HG02588 (cell line): ENCODE measurements at regions not wholly inside any gene's neighbourhood (a gene's known extent, or its start where the extent isn't known, plus 50 kb on each side); places are given as distances from the start of the nearest gene placed in this dataset.

ENCODE experiments used
- ATAC-seq: cut with Tn5 transposase; IDR thresholded peaks from one replicate; pipeline ENCODE4 v1.9.1; 2021; ENCODE audit warnings: mild to moderate bottlenecking, moderate library complexity; ENCODE audit not compliant: unreplicated experiment

DNA sequence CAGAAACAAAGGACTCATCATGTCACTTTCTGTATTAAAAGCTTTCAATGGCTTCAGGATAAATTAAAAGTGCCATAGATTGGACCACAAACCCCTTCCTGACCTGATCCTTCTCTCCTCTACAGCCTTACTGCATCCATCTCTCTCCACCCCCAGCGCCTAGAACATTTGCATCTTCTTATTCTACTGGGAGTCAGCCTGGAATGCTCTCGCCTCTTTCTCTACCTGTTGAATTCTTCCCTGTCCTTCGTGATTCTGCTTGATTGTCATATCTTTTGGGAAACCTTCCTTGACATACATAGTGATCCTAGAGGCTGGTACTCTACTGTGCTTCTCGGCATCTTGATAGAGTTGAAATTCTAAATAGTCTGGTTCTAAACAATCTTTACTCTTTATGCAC, 332.0 kb upstream of the PBX1 start:
- ATAC-seq = no peak

DNA sequence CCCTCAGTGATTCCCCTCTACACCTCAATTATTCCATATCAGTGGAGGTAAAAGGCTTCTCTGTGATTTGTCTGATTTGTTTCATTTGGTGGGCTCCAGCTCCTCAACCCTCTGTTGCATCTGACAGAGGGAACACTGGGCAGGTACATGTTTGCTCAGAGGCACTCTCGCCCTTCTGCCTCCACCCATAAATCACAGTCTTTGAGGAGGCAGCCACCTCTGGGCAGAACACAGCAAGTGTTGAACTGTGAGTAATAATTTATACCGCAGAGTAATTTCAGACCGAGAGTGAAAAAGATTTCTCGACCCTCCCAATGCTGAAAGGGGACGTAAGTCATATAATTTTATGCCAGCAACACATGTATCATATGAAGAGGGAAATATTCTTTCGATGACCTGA, 330.1 kb upstream of the PBX1 start:
- ATAC-seq = no peak

DNA sequence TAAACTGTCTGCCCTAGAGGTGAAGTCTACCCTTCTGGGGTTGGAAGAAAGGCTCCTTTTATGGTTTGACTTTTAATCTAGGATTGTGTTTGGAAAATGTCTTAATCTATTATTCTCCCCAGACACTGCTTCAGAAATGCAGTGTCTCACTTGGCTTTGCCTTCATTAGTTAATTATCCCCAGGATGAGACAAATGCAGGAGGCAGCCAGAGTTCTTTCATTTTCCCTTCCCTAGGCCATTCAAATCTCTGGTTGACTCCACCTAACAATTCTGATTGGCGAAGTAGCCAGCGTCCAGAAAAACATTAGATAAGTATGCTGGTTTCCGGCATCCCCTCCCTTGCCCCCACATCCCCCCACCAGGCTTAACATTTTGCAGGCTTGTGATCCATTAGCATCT, 325.8 kb upstream of the PBX1 start:
- ATAC-seq = no peak

DNA sequence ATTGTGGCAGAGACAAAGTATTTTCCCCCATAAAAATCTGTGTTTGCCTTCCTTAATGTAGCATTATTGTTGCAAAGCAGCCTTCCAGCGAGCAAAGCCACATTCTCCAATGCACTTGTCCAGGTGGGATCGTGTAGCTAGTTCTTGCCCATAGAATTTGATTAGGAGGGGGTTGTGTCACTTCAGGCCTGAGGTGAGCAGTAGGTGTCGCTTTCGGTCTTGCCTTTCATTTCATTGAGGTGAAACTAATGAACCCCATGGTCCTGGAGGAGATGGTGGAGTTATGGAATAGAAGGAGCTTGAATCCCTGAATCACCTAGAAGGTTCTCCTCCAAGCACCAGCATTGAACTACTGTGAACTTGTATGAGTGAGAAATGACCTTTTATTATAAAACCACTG, 318.9 kb upstream of the PBX1 start:
- ATAC-seq = no peak

DNA sequence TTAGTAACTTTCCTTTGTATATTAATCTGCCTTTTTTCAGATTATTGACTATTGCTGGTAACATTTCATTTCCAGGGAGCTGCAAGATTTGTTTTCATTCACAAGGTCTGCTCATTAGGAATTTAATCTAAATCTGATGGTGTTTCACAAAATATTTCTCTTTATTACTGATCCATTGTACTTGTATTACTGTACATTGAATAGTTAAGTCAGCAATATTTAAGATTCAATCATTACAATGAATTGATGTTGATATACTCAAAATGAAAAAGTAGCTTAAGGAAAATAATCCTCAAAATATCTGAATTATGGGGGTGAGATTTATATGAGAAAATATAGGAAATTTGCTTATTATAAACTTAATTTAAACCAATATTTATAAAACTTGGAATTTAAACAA, 308.6 kb upstream of the PBX1 start:
- no peak for ATAC-seq

DNA sequence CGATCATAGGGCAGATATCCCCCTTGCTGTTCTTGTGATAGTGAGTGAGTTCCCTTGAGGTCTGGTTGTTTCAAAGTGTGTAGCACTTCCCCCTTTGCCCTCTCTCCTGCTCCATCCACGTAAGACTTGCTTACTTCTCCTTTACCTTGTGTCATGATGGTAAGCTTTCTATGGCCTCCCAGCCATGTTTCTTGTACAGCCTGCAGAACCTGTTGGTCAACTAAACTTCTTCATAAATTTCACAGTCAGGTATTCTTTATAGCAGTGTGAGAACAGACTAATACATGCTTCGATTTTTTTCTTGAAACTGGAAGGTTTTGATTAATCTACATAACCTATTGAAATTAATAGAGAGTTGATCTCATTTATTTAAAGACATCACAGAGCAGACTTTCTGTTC, 302.5 kb upstream of the PBX1 start:
- ATAC-seq = no peak

DNA sequence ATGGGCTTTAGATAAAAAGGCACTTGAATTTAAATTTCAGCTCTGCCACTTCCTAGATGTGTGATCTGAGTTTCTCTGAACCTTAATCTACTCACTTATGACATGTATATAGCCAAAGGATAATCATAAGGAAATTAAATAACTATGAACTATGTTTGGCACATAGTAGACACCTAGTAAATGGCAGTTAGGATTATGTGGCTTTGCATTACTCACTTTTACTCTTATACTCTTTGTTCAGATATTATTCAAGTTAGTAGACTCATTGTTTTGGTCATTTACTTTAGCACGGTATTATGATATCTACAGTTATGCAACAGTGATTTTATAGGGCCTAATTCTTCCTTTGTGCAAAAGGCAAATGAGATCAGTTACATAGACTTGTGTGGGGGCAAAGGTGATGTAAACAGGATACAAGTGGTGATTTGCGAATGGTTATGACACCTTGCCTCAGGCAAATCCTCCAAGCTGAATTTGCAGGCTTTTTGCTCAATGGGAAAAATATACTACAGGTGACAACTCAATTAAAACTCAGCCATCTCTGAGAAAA, 297.2 kb upstream of the PBX1 start:
- ATAC-seq = no peak

DNA sequence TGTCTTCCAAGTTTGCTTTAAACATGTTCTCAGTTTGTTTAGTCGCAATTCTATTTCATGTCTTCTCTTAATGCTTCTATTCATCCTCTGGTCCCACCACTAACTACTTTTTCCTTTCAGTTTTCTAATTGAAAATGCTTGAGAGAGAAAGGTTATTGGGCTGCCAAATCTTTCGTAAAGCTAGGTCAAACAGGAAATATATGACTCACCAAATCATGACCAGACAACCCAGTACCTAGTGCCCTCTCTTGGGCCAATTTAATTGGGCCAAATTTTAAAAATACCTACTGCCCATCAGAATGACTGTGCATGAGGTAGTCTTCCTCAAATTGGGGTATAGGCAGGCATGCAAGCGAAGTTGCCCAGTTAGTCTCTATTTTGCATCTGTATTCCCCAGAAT, 295.4 kb upstream of the PBX1 start:
- no peak for ATAC-seq

DNA sequence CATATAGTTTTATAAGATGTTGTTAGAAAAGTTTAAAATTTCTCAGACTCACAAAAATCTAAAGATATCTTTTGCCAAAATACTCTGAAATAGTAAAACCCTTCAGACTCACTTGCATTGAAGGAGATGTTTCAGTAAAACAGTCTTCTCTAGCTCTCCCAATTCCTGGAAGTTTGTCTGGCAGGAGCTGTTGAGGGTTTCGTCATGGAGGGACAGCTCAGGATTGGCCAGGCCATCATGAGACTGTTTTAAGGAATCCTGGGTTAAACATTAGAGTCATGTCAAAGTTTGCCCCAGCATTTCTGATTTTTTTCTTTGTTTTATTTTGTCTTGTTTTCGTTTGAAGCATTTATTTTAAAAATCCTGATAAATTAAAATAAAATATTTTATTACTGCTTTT, 293.8 kb upstream of the PBX1 start:
- no peak for ATAC-seq

DNA sequence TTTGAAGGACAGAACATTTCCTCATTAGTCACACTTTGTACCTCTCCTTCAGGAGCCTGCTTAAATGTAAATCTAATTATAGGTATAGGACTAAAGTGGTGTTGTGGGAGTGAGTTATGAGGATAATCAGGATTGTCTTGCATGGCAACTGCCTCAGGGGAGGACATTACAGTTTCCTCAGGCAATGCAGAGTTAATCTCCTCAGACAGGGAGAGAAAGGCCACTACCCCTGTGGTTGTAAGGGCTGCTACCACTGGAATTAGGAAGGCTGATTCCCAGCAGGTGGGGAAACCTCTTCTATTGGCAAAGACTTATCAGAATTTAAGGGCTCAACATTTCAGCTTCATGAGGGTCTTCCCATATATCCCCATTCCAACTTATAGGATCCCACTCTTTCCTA, 286.8 kb upstream of the PBX1 start:
- ATAC-seq = no peak

DNA sequence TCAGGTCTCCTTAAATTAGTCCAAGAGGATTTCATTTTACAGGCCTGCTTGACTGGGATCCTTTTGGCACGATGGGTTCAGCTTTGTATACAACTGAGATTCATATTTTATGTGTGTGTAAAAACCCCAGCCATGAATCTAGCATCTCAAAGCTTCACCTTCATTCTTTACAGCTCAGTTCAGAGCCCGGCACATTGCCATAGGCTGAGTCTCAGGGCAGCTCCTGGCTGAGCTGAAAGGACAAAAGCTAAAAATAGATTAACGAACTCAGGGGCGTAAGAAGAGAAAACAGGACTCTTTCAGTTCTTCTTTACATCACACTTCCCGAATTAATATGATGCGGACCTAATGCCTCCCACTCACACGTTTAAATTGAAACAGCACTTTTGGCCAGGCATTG, 262.8 kb upstream of the PBX1 start:
- ATAC-seq = no peak

DNA sequence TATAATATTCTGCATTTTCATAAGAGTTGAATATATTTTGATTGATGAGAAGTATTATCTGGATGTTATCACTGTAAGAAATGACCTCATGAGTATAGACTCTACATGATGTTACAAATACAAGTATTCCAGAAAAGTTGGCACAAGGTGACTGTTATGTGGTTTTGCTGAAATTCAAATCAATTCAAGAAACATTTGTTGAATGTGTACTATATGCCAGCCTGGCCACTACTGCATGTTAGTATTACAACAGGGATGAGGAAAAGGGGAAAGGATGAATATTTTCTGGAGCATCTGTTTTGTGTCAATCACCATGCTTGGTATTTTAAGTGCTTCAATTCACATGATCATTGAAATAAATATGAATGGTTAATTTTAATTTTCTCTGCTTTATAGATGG, 250.9 kb upstream of the PBX1 start:
- no peak for ATAC-seq

DNA sequence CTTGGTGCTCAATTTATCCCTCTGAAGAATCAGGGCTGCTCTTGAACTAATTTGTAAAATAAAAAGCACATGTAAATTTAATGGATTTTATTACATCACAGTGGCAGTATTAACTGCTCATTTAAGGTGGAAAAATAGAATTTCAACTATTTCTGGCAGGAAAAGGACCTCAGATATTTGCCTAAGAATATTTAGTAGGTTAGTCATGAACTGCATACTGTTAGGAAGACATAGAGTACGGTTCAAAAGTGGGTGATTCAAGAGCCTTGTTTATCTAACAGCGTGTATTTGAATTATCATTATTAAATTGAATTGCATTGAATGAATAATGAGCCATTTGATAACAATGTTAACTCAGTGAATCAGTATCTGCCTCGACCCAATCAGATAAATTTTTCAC, 248.8 kb upstream of the PBX1 start:
- no peak for ATAC-seq

DNA sequence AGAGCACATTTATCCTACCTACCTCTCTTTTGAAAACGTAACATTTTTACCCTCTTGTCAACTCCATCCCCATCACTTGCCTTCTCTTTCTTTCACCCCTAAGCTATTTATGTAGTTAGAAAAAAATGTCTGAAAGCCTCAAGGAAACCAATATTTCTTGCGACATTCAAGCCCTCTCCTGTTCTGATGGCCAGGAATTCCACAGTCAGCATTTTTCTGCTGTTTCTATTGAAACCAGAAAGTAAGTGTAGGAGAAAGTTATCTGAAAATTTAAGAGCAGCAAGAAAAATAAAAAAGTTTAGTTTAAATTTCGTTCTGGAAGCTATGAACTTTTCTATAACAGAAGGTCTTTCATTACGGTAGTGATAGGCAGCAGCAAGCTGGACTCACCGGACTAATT, 247.6 kb upstream of the PBX1 start:
- ATAC-seq = no peak

DNA sequence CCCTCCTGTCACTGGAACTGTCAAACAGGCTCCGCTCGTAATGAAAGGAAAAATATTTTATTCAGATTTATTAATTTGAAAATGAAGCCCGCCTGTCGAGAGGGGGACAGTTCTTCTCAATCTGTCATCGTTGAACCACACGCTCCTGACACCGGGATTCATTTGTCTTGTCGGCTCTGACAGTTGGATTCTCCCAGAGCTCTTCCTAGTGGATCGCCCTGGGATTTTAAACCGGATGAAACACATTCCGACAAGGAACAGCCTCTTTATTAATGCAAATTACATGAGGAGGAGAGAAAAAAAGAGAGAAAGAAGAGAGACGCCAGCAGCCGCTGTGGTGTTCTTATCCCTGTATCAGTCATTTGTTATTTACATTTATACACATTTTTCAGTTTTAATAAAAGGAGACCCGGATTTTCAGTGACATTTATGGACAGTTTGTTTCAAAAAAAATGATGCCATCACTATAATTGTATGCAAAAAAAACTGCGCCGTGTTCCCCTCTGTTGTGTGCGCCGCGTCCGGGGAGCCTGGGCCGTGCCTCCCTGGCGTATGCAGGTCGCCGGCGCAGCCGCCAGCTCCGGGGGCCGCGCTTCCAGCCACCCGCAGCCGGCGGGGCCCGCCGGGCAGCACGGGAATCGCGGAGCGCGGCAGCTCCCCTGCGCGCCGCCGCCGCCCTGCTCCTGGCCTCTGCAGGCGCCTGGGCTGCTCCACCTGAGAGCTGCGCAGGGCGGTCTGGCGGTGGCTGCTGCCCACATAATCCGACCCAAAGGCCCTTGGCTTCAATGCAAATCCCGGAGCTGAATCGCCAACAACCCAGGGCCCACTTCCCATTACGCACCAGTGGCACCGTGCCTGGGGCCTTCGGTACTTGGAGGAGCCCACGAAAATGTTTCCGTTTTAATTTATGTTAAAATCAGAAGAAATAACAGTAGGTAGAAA, 237.9 kb upstream of the PBX1 start:
- no peak for ATAC-seq

DNA sequence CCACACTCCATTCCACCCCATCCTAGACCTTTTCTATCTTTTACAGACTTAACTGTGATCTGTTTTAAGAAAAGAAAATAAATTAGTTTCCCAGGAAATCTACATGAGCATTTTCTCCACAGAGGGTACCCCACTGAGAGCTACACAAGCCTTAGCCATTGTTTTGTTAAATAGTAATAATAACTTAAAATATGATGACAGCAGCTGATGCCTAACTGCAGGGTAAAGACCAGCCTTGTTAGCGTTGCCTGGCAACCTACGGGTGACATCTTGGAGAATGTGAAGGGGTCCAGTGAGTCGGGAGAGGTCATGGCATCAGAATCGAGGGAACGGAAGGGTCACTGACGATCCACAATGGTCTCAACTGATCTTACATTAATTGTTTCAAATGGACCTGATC, 233.2 kb upstream of the PBX1 start:
- no peak for ATAC-seq

DNA sequence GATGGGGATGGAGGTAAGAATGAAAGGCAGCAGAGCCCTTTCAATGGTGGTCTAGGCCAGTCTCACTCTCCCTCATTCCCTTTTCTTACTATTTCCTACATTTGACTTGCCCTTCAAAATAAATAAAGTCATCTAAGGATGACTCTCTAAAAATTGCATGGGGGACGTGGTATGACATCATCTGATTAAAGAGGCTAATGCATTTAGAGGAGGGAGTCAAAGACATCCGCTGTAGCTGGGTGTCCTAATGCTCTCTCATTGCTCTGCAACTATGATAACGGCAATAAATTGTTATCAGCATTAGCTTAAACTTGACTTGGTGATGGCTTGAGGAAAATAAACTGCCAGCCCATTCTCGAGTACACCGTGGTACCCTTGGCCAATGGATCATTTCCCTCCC, 225.6 kb upstream of the PBX1 start:
- no peak for ATAC-seq

DNA sequence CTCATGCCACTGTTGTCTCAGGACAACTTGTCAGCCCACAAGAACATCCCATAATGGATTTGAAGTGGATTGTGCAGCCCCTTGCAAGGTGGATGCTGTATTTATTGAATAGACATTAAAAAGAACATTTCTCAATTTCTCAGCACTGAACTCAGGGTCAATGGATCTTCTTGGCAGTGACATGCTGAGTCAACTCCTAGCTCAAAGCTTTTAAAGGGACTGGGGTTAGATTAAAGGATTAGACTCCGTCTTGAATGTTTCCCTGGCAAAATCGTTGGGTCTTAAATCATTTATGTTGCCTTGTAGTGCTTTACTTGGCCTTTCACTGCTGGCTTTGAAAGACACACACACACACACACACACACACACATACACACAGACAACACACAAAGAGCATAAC, 221.6 kb upstream of the PBX1 start:
- no peak for ATAC-seq

DNA sequence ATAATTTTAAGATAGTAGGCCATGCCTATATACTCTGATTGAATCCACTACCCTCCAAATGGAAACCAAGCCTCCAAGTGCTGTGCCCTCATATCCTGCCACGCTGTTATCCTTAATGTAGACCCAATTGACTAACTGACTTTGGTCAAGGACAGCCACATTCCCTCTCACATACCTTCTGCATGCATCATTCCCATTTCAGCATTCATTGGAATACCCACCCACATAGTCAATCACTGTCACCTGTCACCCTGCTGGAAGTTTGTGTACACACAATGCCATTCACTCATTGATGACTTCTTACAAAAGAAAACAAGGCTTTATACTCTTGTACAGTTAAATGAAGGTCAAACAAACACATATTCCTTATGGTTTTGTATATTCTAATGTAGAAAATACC, 221.1 kb upstream of the PBX1 start:
- ATAC-seq = no peak

DNA sequence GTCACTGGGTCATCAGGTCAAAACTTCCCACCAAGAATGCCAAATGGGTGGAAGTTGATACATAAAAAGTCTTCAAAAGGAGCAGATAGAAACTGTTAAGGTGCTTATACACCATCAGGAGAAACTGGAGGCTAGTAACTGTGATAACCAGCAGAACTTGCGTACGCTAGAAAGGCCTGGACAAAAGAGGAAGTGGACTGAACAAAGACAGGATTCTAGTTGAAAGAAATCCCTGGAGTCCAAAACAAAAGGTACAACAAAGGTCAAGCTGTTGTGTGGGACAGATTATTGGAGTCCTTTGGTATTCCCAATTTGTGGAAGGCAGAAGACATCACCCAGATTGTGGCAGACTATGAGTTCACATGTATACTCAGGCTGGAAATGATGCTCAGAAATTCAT, 215.8 kb upstream of the PBX1 start:
- ATAC-seq = no peak

DNA sequence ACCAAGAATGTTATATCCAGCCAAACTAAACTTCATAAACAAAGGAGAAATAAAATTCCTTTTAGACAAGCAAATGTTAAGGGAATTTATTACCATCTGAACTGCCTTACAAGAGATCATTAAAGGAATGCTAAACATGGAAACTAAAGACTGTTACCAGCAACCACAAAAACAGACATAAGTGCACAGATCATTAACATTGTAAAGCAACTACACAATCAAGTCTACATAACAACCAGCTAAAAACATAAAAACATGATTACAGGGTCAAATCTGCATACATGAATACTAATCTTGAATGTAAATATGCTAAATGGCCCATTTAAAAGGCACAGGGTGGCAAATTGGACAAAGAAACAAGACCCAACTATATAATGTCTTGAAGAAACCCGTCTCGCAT, 211.0 kb upstream of the PBX1 start:
- ATAC-seq = no peak

DNA sequence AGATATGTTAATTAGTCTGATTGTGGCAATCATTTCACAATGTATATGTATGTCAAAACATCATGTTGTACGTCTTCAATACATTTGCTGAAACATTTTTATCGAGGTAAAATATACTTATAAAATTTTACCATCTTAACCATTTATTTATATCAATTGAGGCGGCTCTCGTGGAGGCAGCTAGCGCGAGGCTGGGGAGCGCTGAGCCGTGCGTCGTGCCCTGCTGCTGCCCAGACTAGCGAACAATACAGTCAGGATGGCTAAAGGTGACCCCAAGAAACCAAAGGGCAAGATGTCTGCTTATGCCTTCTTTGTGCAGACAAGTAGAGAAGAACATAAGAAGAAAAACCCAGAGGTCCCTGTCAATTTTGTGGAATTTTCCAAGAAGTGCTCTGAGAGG, 202.5 kb upstream of the PBX1 start:
- no peak for ATAC-seq

DNA sequence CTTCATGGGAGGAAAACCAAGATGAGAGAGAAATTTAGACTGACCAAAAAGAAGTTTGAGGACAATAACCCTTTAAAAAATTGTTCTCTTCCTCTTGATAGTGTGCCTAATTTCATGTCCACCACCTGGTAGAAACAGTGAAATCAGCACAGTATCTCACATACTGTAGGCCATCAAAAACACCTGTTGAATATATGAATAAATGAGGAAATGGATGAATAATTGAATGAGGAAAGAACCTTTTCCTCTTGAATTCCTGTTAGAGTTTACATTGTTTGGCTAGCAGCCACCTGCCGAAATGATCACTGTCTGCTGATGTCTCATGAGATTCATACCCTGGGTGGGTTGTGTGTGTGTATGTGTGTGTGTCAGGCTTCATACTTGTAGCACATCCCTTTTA, 198.7 kb upstream of the PBX1 start:
- ATAC-seq = no peak
